SK-N-SH (cell line): ENCODE measurements at regions not wholly inside any gene's neighbourhood (a gene's known extent, or its start where the extent isn't known, plus 50 kb on each side); places are given as distances from the start of the nearest gene placed in this dataset.

Experiments
- CTCF ChIA-PET: fragments of 300-600, 350-600 bp; formaldehyde crosslinking; extraction: SDS; loops from one replicate; lab custom pipeline; 2021; lab: Yijun Ruan, JAX
- POLR2A ChIA-PET: fragments of 350-600 bp; sonication (Branson Sonifier 250); formaldehyde crosslinking; extraction: SDS; loops from one replicate; lab custom pipeline; 2020; ENCODE audit warnings: antibody characterized with exemption, inconsistent platforms; lab: Yijun Ruan, JAX
- DNase-seq: peaks from one replicate; pipeline ENCODE4 v3.0.0; 2012
- H2AFZ ChIP-seq: fragments of 200-600 bp; sonication (generic); 2 replicates; pipeline ENCODE4 v1.8.1; 2016; ENCODE audit warnings: antibody characterized with exemption, mild to moderate bottlenecking, low read depth
- H3F3A ChIP-seq: fragments of 200-600 bp; sonication (generic); replicated peaks from 2 replicates; pipeline ENCODE3; 2016; ENCODE audit warnings: antibody characterized with exemption, mild to moderate bottlenecking; ENCODE audit not compliant: insufficient read depth
- H3K27ac ChIP-seq, 2 experiments: fragments of 200-500 bp in 1 of 2; fragments of 200-600 bp in 1 of 2; sonication (Bioruptor generic) in 1 of 2; sonication (generic), shearing (Covaris generic) in 1 of 2; 2 replicates each; pipeline versions ENCODE4 v1.5.1 to v1.6.1; 2014 to 2016; ENCODE audit warnings: low read depth in 2 of 2, inconsistent platforms in 1 of 2, low read length in 1 of 2, mild to moderate bottlenecking in 1 of 2, mixed read lengths in 1 of 2
- H3K27me3 ChIP-seq: fragments of 200-600 bp; sonication (generic), shearing (Covaris generic); 2 replicates; pipeline ENCODE4 v1.6.1; 2016; ENCODE audit warnings: mixed run types; ENCODE audit not compliant: insufficient read depth
- H3K36me3 ChIP-seq, 2 experiments: fragments of 200-500 bp in 1 of 2; fragments of 200-600 bp in 1 of 2; sonication (Bioruptor generic) in 1 of 2; sonication (generic) in 1 of 2; replicated peaks in 1 of 2; 2 replicates each; pipeline versions ENCODE3 to v1.5.1; 2014 to 2016; ENCODE audit warnings: low read length in 1 of 2, mild to moderate bottlenecking in 1 of 2; ENCODE audit not compliant: insufficient read depth in 2 of 2, control insufficient read depth in 1 of 2
- H3K4me1 ChIP-seq, 2 experiments: fragments of 200-500 bp in 1 of 2; fragments of 200-600 bp in 1 of 2; sonication (Bioruptor generic) in 1 of 2; sonication (generic), shearing (Covaris generic) in 1 of 2; 2 replicates each; pipeline versions ENCODE4 v1.5.1 to v1.6.1; 2014 to 2016; ENCODE audit warnings: low read depth in 1 of 2, low read length in 1 of 2, mixed run types in 1 of 2; ENCODE audit not compliant: insufficient read depth in 2 of 2, control insufficient read depth in 1 of 2
- H3K4me2 ChIP-seq: fragments of 200-600 bp; sonication (generic), shearing (Covaris generic); 2 replicates; pipeline ENCODE4 v1.6.1; 2017; ENCODE audit warnings: mixed run types
- H3K4me3 ChIP-seq, 2 experiments: fragments of 200-500 bp in 1 of 2; fragments of 200-600 bp in 1 of 2; sonication (Bioruptor generic) in 1 of 2; sonication (generic), shearing (Covaris generic) in 1 of 2; 2 replicates each; pipeline versions ENCODE4 v1.5.1 to v1.8.1; 2014 to 2016; ENCODE audit warnings: low read depth in 2 of 2, inconsistent platforms in 1 of 2, low read length in 1 of 2, mild to moderate bottlenecking in 1 of 2, mixed read lengths in 1 of 2, moderate library complexity in 1 of 2
- H3K79me2 ChIP-seq: fragments of 200-600 bp; sonication (generic); 2 replicates; pipeline ENCODE4 v1.8.1; 2017; ENCODE audit warnings: mild to moderate bottlenecking; ENCODE audit not compliant: insufficient read depth
- H3K9ac ChIP-seq: fragments of 200-600 bp; sonication (generic); 2 replicates; pipeline ENCODE4 v1.6.1; 2017; ENCODE audit warnings: mixed run types
- H3K9me2 ChIP-seq: fragments of 200-600 bp; sonication (generic); 2 replicates; pipeline ENCODE4 v1.6.1; 2017; ENCODE audit warnings: mixed run types
- H3K9me3 ChIP-seq: fragments of 200-600 bp; sonication (generic); 2 replicates; pipeline ENCODE4 v1.6.1; 2017; ENCODE audit warnings: mixed run types, mild to moderate bottlenecking, moderate library complexity
- H4K20me1 ChIP-seq: fragments of 200-600 bp; sonication (generic); 2 replicates; pipeline ENCODE4 v1.6.1; 2017; ENCODE audit warnings: mild to moderate bottlenecking, mixed run types; ENCODE audit not compliant: insufficient read depth
- ELF1 ChIP-seq: IDR thresholded peaks from 2 replicates; pipeline ENCODE4 v1.4.0; 2012
- EZH2phosphoT487 ChIP-seq: fragments of 200-600 bp; sonication (generic); IDR thresholded peaks from 2 replicates; pipeline ENCODE4 v1.6.1; 2017; ENCODE audit warnings: low read depth, mixed run types, mild to moderate bottlenecking, antibody characterized with exemption, moderate library complexity, borderline replicate concordance
- GABPA ChIP-seq: IDR thresholded peaks from 2 replicates; pipeline ENCODE4 v1.4.0; 2012; ENCODE audit warnings: low read depth, mild to moderate bottlenecking
- IRF3 ChIP-seq: fragments of 150-350 bp; IDR thresholded peaks from 2 replicates; pipeline ENCODE4 v1.6.1; 2016; ENCODE audit warnings: mild to moderate bottlenecking, low read depth, low read length
- MEF2A ChIP-seq: IDR thresholded peaks from 2 replicates; pipeline ENCODE4 v1.4.0; 2012; ENCODE audit warnings: low read depth, borderline replicate concordance
- PBX3 ChIP-seq: IDR thresholded peaks from 2 replicates; pipeline ENCODE4; 2012
- REST ChIP-seq: IDR thresholded peaks from 2 replicates; pipeline ENCODE4 v1.6.1; 2012; ENCODE audit warnings: mild to moderate bottlenecking, low read depth, low read length, moderate library complexity
- TAF1 ChIP-seq: IDR thresholded peaks from 2 replicates; pipeline ENCODE4 v1.6.1; 2012; ENCODE audit warnings: low read depth, mild to moderate bottlenecking, low read length, moderate library complexity, borderline replicate concordance
- TCF12 ChIP-seq: IDR thresholded peaks from 2 replicates; pipeline ENCODE4 v1.4.0; 2012
- TEAD4 ChIP-seq: IDR thresholded peaks from 2 replicates; pipeline ENCODE4 v1.4.0; 2012; ENCODE audit warnings: mild to moderate bottlenecking, borderline replicate concordance; ENCODE audit not compliant: insufficient read depth
- USF1 ChIP-seq: IDR thresholded peaks from 2 replicates; pipeline ENCODE4 v1.4.0; 2012; ENCODE audit warnings: low read depth, borderline replicate concordance
- YY1 ChIP-seq: IDR thresholded peaks from 2 replicates; pipeline ENCODE4 v1.4.0; 2012; ENCODE audit warnings: low read depth, mild to moderate bottlenecking
- whole genome bisulfite sequencing: methylation state at CpG from one replicate; pipeline ENCODE4 v1.1.6; 2017; ENCODE audit warnings: low lambda C conversion rate; 5-methylcytosine and 5-hydroxymethylcytosine counted together

GRCh38 chr14:71327691-71328090, 420.4 kb downstream of the PCNX1 start:
- Histone ChIP-seq H3K79me2 (peaks cover 100% of the 10 kb centered on the region), H3F3A (no peaks in the 10 kb centered on the region), H3K4me2 (no peak overlapping the region), H2AFZ (no peak overlapping the region), H3K9me2 (no peaks in the 10 kb centered on the region), H3K27me3 (no peaks in the 10 kb centered on the region), H3K27ac (no peak overlapping the region), H3K9ac (no peak overlapping the region), H4K20me1 (0 out of 2 replicates have a peak, but pooled peaks cover 3% of the 10 kb centered on the region), H3K4me3 (no peak overlapping the region), H3K4me1 (peaks cover 8 to 22% of the 10 kb centered on the region in 2 experiments; a peak in 3 of 4 replicates), H3K9me3 (no peaks in the 10 kb centered on the region), H3K36me3 (peaks cover 0 to 9% of the 10 kb centered on the region in 2 experiments)
- no peak for TF ChIP-seq ELF1
- TF ChIP-seq TEAD4: no peak
- TF ChIP-seq PBX3: no peak
- no peak for TF ChIP-seq TCF12
- no peak for TF ChIP-seq YY1
- TF ChIP-seq EZH2phosphoT487: no peak
- no peak for TF ChIP-seq IRF3
- no peak for TF ChIP-seq REST
- TF ChIP-seq TAF1: no peak
- TF ChIP-seq MEF2A: no peak
- TF ChIP-seq USF1: no peak
- no peak for TF ChIP-seq GABPA
- WGBS: 100% methylated on average over 1 of the region's 1 CpG
- DNase-seq: no peak
- POLR2A ChIA-PET: interaction anchor here (0.6 kb wide), 1 partner anchor 210 kb away, joined by 3 read pairs; no protein-coding TSS in a partner anchor
- CTCF ChIA-PET: interaction anchor here (0.5 to 2.5 kb wide), 5 partner anchors 12 to 528 kb away, joined by 3 to 12 read pairs (median 3); no protein-coding TSS in a partner anchor
